ENCODE measurements at regions not wholly inside any gene's neighbourhood (a gene's known extent, or its start where the extent isn't known, plus 50 kb on each side); places are given as distances from the start of the nearest gene placed in this dataset.

DNA sequence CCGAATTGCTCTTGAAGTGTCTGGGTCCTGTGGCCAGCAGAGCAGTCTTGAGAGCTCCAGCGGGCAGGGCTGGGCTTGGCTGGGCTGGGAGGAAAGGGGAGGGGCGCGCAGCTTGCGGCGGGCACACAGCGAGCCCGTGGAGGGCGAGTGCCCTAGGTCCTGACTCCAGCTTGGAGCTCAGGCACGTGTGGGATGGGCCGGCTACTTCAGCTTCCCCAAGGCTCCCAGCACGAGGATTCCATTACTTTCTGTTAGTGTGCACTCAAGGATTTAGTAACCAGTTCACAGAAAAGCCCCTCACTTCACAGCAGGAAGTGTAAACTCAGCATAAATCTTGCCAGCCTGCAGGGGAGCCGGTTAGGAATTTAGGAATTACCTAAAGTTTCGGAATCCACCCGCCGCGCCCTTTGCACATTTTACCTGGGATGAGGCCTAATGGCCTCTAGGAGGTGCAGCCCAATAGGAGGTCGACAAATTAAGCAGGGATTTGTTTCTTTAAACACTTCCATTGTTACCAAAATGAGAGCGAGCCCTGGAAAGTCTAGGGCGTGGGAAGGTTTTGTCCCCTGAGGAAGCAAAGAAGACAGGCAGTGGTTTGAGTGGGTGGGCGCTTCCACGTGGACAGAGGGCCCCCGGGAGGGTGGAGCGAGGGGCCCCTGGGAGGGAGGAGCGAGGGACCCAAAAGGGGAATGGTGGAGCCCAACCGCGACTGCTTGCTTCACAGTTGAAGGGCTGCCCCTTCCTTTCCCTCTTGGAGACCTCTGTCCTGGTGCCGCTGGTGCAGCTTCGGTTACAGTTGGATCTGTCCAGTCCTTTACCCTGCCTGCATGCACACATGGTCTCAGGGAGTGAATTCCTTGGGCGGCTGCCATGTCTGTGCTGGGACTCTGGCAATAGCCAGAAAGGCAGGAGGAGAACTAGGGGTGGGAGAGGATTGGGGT lies 93.3 kb downstream of the CTAGE1 start:
- POLR2A ChIA-PET (ENCODE audit: unreplicated experiment): no interaction called here
- intact Hi-C loops (cut with micrococcal nuclease): no loop called here
- Histone ChIP-seq H2AK5ac (ENCODE audit: low read depth, low read length) (no peak overlapping the region), H2BK5ac (ENCODE audit: low read depth, low read length, poor library complexity, severe bottlenecking) (no peak overlapping the region), H3K36me3 (ENCODE audit: control insufficient read depth, insufficient read depth, low read length) (no peaks in the 10 kb centered on the region), H3K9me3 (ENCODE audit: control insufficient read depth, insufficient read depth, low read length) (no peaks in the 10 kb centered on the region), H4K20me1 (ENCODE audit: insufficient read depth, low read length) (no peaks in the 10 kb centered on the region), H3K4me2 (ENCODE audit: low read depth, low read length) (peak overlapping the region; percentile 30; the same call in 1 of the 2 replicates), H3K9me1 (ENCODE audit: insufficient read depth, low read length) (no peaks in the 10 kb centered on the region; the same call in 1 of the 2 replicates), H4K8ac (ENCODE audit: low read depth in 2 of 2, low read length in 2 of 2) (no peak overlapping the region), H3K4me1 (ENCODE audit: control insufficient read depth, insufficient read depth, low read length) (no peaks in the 10 kb centered on the region; the same call in 1 of the 2 replicates), H2BK15ac (ENCODE audit: low read depth, low read length) (no peak overlapping the region), H3K79me1 (ENCODE audit: low read depth in 1 of 2, low read length in 2 of 2) (no peaks in the 10 kb centered on the region), H3K56ac (ENCODE audit: extremely low read depth, insufficient read depth, low read length) (no peak overlapping the region), H3K4ac (ENCODE audit: low read depth, low read length) (no peak overlapping the region), H3K23ac (ENCODE audit: low read depth, low read length) (no peak overlapping the region), H4K5ac (ENCODE audit: low read depth, low read length) (no peak overlapping the region), H2AK9ac (replicated peaks; ENCODE audit: low read depth, low read length, poor library complexity) (no peak overlapping the region), H3K9ac (ENCODE audit: low read depth, low read length) (no peak overlapping the region), H3K27ac (ENCODE audit: insufficient read depth, low read length) (no peak overlapping the region), H2BK120ac (ENCODE audit: low read depth, low read length) (no peak overlapping the region), H3K4me3 (ENCODE audit: insufficient read depth, low read depth, low read length) (no peak overlapping the region), H3K18ac (ENCODE audit: low read depth, low read length) (no peak overlapping the region), H2BK20ac (ENCODE audit: low read depth, low read length) (no peak overlapping the region), H3K27me3 (ENCODE audit: control insufficient read depth, insufficient read depth, low read length) (peaks cover 24% of the 10 kb centered on the region), H4K91ac (ENCODE audit: insufficient read depth, low read depth, low read length) (no peak overlapping the region), H2AFZ (replicated peaks; ENCODE audit: low read length, poor library complexity) (peak overlapping the region; percentile 16), H3K14ac (replicated peaks; ENCODE audit: low read depth, low read length) (no peak overlapping the region)
- ATAC-seq (ENCODE audit: low read depth): peak; percentile 70
- CTCF ChIA-PET: no interaction called here
- no peak for TF ChIP-seq RFX5 (IDR thresholded peaks at IDR 0.05; ENCODE audit: low read depth, low read length)
- no peak for TF ChIP-seq NFE2L2 (IDR thresholded peaks at IDR 0.05; ENCODE audit: low read depth, low read length)
- peak; percentile 68 for TF ChIP-seq MAFK (IDR thresholded peaks at IDR 0.05; ENCODE audit: low read depth, low read length)
- 51% methylated on average over 4 of the region's 30 CpGs; no CpG with 5 or more reads in 1 of the 2 experiments for WGBS, 2 experiments (ENCODE audit: extremely low coverage in 2 of 2, insufficient read length in 1 of 2)
- no TSS peak for BruUV-seq (replicated peaks)
- dilution Hi-C loops (cut with HindIII; ENCODE audit: low sequenced_read_pairs, unreplicated experiment): no loop called here
- DNase-seq: no peak
- in situ Hi-C loops (cut with MboI; ENCODE audit: low sequenced_read_pairs): no loop called here

Data from IMR-90 (cell line).